ENCODE measurements at regions not wholly inside any gene's neighbourhood (a gene's known extent, or its start where the extent isn't known, plus 50 kb on each side); places are given as distances from the start of the nearest gene placed in this dataset.

DNA sequence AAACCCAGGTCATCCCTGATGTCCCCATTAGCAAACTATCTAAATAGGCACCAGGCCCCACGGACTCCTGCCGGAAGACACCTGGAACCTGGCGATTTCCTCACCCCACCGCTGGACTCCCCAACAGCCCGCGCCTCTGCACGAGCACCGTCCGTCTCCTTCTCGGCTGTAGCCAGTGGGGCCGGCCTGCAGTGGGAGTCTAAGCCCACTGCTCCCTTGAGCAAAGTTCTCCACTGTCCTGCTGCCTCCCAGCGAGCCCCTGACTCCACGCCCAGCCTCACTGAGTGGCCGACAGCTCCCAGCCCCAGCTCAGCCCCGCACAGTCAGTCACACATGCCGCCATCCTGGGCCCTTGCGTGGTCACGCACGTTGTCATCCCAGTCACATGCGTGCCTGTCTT, 211.3 kb upstream of the PPP2R2D start:
- TF ChIP-seq CTCF (IDR thresholded peaks at IDR 0.05; ENCODE audit: low read depth, low read length), result no peak
- CTCF ChIA-PET, result no interaction called here
- no peaks in the 10 kb centered on the region for H3K27me3 ChIP-seq (ENCODE audit: control insufficient read depth, insufficient read depth, low read length)
- H3K27ac ChIP-seq (ENCODE audit: low read depth, low read length), result no peak overlapping the region
- no peak for DNase-seq (ENCODE audit: low read depth, low spot score)
- POLR2A ChIA-PET, result no interaction called here
- H3K9me3 ChIP-seq (ENCODE audit: control insufficient read depth, insufficient read depth, low read length), result peaks cover 92% of the 10 kb centered on the region
- no peak overlapping the region for H3K4me3 ChIP-seq (ENCODE audit: low read depth, low read length)

DNA sequence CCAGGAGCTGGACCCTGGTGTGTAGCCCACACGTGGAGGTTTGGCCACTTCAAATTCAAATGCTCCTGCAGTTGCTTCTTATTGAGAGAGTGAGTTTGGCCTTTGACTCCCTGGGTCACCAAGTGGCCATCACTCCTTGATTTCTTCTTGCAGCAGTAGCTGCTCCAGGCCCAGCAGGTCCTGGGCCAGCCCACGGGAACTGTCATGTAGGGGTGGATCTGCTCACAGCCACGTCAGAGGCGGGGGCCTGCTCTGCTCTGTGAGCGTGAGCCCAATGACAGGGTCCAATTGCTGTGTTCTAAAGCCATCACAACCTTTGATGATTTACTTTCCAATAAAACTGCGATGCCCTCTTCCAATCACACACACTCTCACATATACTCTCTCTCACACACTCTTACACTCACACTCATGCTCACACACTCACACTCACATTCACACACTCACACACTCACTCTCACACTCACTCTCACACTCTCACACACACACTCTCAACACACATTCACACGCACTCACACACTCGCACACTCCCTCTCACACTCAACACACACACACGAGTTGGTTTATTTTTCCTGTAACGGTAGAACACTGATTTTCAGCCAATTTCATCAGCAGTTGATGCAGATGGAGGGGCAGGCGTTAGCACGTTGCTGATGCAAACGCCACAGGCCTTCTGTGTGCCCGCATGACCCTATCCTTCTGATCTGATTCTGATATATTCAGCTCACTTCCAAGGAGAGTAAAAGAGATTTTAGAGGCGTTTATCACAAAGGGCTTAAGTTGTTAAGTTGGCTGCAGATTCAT, 210.7 kb upstream of the PPP2R2D start:
- TF ChIP-seq CTCF (IDR thresholded peaks at IDR 0.05; ENCODE audit: low read depth, low read length), result no peak
- Histone ChIP-seq H3K9me3 (ENCODE audit: control insufficient read depth, insufficient read depth, low read length) (peaks cover 92% of the 10 kb centered on the region), H3K27me3 (ENCODE audit: control insufficient read depth, insufficient read depth, low read length) (no peaks in the 10 kb centered on the region), H3K4me3 (ENCODE audit: low read depth, low read length) (no peak overlapping the region), H3K27ac (ENCODE audit: low read depth, low read length) (no peak overlapping the region)
- CTCF ChIA-PET, result no interaction called here
- POLR2A ChIA-PET, result no interaction called here
- no peak for DNase-seq (ENCODE audit: low read depth, low spot score)

DNA sequence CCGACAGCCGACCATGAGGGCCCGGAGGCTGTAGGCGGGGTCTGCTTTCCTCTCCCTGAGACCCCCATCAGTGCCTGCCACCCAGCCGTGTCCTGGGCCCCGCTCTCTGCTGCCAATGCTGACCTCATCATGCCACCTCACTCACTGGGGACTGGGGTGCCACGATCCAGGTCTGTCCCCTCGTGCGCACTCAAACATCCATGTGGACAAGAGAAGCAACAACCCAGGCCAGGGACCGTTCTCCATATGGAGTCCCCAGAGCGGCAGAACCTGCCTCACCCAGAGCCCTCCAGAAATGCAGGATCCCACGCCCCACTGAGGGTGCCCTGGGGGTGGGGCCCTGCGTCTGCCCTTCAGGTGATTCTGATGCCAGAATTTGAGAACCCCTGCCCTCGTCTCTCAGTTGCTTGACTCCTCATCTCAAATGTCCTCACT, 210.0 kb upstream of the PPP2R2D start:
- Histone ChIP-seq H3K27me3 (ENCODE audit: control insufficient read depth, insufficient read depth, low read length) (no peaks in the 10 kb centered on the region), H3K9me3 (ENCODE audit: control insufficient read depth, insufficient read depth, low read length) (peaks cover 92% of the 10 kb centered on the region), H3K4me3 (ENCODE audit: low read depth, low read length) (no peak overlapping the region), H3K27ac (ENCODE audit: low read depth, low read length) (no peak overlapping the region)
- no peak for DNase-seq (ENCODE audit: low read depth, low spot score)
- POLR2A ChIA-PET, result no interaction called here
- CTCF ChIA-PET, result no interaction called here
- no peak for TF ChIP-seq CTCF (IDR thresholded peaks at IDR 0.05; ENCODE audit: low read depth, low read length)

DNA sequence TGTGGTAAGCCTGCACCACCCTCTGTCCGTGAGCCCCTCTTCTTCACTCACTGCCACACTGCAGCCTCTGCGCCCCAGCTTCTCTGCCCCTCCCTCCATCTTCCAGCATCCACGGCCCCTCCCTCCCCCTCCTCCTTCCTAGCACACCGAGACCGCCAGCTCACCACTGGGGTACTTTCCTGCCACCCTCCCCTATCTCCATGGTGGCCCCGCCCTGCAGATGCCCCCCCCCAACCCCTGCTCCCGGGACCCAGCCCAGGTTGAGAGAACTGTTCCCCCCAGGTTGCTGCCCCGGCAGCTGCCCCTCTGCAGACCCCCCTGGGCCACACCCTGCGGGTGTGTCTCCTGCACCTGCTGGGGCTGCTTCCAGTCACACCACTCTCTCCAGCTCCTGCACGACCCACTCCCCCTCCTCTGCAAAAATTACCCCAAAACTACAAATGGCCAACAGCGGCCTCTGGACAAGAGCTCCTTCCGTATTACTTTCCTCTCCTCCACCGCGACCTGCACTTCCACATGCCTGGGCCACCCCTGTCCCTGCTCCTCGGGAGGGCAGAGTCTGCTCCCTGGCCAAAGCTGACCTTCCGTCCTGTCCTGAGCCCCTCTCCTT, 209.2 kb upstream of the PPP2R2D start:
- no peak for DNase-seq (ENCODE audit: low read depth, low spot score)
- ChIA-PET POLR2A (no interaction called here), CTCF (no interaction called here)
- no peak overlapping the region for H3K27ac ChIP-seq (ENCODE audit: low read depth, low read length)
- no peak overlapping the region for H3K4me3 ChIP-seq (ENCODE audit: low read depth, low read length)
- H3K9me3 ChIP-seq (ENCODE audit: control insufficient read depth, insufficient read depth, low read length), result peaks cover 96% of the 10 kb centered on the region
- no peak for TF ChIP-seq CTCF (IDR thresholded peaks at IDR 0.05; ENCODE audit: low read depth, low read length)
- H3K27me3 ChIP-seq (ENCODE audit: control insufficient read depth, insufficient read depth, low read length), result no peaks in the 10 kb centered on the region

DNA sequence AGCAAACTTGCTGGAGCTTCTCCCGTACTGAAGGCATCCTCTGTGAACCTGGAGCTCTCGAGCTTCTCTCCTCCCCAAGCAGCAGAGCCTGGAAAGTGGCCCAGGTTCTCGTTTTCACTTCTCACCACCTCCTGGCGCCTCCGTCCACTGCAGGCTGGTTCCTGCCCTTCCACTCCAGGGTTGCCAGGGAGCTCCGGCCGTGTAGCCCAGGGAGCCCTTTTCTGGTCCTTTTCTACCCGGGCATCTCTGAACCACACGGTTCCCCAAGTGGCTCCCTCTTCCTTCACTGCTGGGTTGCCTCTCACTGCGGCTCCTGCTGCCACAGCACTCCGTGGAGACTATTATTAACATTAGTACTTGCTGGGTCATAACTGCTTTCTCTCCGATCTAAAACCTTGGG, 208.6 kb upstream of the PPP2R2D start:
- CTCF ChIA-PET, result no interaction called here
- H3K27ac ChIP-seq (ENCODE audit: low read depth, low read length), result no peak overlapping the region
- no peaks in the 10 kb centered on the region for H3K27me3 ChIP-seq (ENCODE audit: control insufficient read depth, insufficient read depth, low read length)
- no peak for DNase-seq (ENCODE audit: low read depth, low spot score)
- H3K9me3 ChIP-seq (ENCODE audit: control insufficient read depth, insufficient read depth, low read length), result peaks cover 90% of the 10 kb centered on the region
- H3K4me3 ChIP-seq (ENCODE audit: low read depth, low read length), result no peak overlapping the region
- no peak for TF ChIP-seq CTCF (IDR thresholded peaks at IDR 0.05; ENCODE audit: low read depth, low read length)
- POLR2A ChIA-PET, result no interaction called here
